Vagina (tissue), 2 donors: ENCODE measurements at regions not wholly inside any gene's neighbourhood (a gene's known extent, or its start where the extent isn't known, plus 50 kb on each side); places are given as distances from the start of the nearest gene placed in this dataset.
"Not testable (repeated sequence)": the region's sequence is repeated elsewhere in the genome, so short reads cannot be mapped to it uniquely, and the experiment has no call there.

Experiments used
- DNase-seq, 2 donors: peaks; one replicate each; pipeline ENCODE4 v3.0.0-alpha.2; 2017; ENCODE audit errors: extremely low spot score in 2 of 2
- H3K27ac ChIP-seq: fragments of 200-600 bp; sonication (generic); one replicate; pipeline ENCODE4 v1.5.1; 2019
- H3K27me3 ChIP-seq: fragments of 200-600 bp; sonication (generic); one replicate; pipeline ENCODE4 v1.5.1; 2019
- H3K36me3 ChIP-seq, 2 donors: fragments of 200-600 bp; sonication (generic); one replicate each; pipeline ENCODE4 v1.5.1; 2017 to 2019
- H3K4me1 ChIP-seq: fragments of 200-600 bp; sonication (generic); one replicate; pipeline ENCODE4 v1.5.1; 2019
- H3K4me3 ChIP-seq, 2 donors: fragments of 200-600 bp; sonication (generic); 1 replicate in 1 of 2; 2 replicates in 1 of 2; pipeline ENCODE4 v1.5.1; 2016 to 2019
- H3K9me3 ChIP-seq: fragments of 200-600 bp; sonication (generic); one replicate; pipeline ENCODE4 v1.5.1; 2019
- POLR2A ChIP-seq, 2 donors: fragments of 450-650 bp; IDR thresholded peaks; one replicate each; pipeline ENCODE4 v1.6.1; 2017; ENCODE audit warnings: antibody characterized with exemption in 2 of 2, mild to moderate bottlenecking in 2 of 2, moderate library complexity in 2 of 2
- POLR2AphosphoS5 ChIP-seq, 2 donors: sonication (generic); formaldehyde crosslinking; IDR thresholded peaks; one replicate each; pipeline ENCODE4 v1.9.0; 2017; ENCODE audit warnings: antibody characterized with exemption in 2 of 2, mild to moderate bottlenecking in 2 of 2, low read depth in 1 of 2; ENCODE audit not compliant: insufficient read depth in 1 of 2
- intact Hi-C: fragments of 100-400 bp; cut with DNase I; formaldehyde crosslinking; loops from one replicate; pipeline ENCODE4 v1.15.1; 2023
- TF ChIP-seq, protein P1 (sequence below), 3 experiments: fragments of 450-650 bp in 2 of 3; fragments of 200-600 bp in 1 of 3; sonication (generic) in 1 of 3; IDR thresholded peaks; one replicate each; pipeline ENCODE4 v1.5.1; 2017 to 2019; ENCODE audit warnings: antibody characterized with exemption in 3 of 3, mild to moderate bottlenecking in 2 of 3, moderate library complexity in 2 of 3

DNA sequence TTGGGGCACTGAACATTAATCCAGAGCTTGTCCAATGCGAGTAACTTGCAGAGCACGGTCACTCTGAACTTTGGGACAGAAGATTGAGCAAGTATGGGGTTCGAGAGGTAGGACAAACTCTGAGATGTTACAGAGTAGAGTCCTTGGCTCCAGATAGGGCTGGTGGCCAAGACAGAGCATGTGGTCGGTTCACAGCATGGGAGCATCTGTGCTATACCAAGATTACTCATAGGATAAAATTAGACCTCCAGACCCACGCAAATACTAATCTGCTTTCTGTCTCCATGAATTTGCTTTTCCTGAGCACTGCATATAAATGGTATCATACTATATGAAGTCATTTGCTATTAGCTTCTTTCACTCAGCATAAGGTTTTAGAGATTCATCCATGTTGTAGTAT, 93.4 kb upstream of the TBX5 start:
- Histone ChIP-seq H3K27me3 (no peaks in the 10 kb centered on the region), H3K4me3 (no peak overlapping the region), H3K27ac (no peak overlapping the region), H3K4me1 (no peaks in the 10 kb centered on the region), H3K36me3 (no peaks in the 10 kb centered on the region), H3K9me3 (no peaks in the 10 kb centered on the region)
- DNase-seq, result no peak
- TF ChIP-seq, protein P1, sequence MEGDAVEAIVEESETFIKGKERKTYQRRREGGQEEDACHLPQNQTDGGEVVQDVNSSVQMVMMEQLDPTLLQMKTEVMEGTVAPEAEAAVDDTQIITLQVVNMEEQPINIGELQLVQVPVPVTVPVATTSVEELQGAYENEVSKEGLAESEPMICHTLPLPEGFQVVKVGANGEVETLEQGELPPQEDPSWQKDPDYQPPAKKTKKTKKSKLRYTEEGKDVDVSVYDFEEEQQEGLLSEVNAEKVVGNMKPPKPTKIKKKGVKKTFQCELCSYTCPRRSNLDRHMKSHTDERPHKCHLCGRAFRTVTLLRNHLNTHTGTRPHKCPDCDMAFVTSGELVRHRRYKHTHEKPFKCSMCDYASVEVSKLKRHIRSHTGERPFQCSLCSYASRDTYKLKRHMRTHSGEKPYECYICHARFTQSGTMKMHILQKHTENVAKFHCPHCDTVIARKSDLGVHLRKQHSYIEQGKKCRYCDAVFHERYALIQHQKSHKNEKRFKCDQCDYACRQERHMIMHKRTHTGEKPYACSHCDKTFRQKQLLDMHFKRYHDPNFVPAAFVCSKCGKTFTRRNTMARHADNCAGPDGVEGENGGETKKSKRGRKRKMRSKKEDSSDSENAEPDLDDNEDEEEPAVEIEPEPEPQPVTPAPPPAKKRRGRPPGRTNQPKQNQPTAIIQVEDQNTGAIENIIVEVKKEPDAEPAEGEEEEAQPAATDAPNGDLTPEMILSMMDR (IDR thresholded peaks at IDR 0.05), result no peak
- TF ChIP-seq POLR2A (IDR thresholded peaks at IDR 0.05), result no peak
- intact Hi-C loops, result no loop called here

DNA sequence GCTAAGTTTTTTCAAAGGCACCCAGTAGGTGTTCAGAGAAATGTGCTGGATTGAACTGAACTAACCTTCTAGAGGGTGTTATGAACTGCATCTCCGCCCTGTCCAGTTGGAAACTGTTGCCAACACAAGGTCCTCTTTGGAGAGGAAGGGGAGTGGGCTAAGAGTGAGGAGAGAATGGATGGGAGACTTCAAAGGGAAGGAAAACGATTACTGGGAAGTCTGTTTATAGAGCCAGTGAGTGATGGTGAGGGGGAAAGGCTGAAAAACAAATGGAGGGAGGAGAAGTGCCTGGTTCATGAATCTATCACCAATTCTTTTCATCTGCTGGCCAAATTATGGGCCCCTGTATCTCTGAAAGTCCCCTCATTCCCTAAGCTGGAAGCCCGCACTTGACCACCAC, 86.0 kb upstream of the TBX5 start:
- H3K27ac ChIP-seq, result no peak overlapping the region
- no peaks in the 10 kb centered on the region for H3K9me3 ChIP-seq
- TF ChIP-seq POLR2A (IDR thresholded peaks at IDR 0.05), result no peak
- TF ChIP-seq POLR2AphosphoS5 (IDR thresholded peaks at IDR 0.05; ENCODE audit: insufficient read depth in 1 of 2, low read depth in 1 of 2), result no peak
- TF ChIP-seq, protein P1 (IDR thresholded peaks at IDR 0.05), result no peak
- intact Hi-C loops, result no loop called here
- no peak overlapping the region for H3K4me3 ChIP-seq
- no peak for DNase-seq
- H3K27me3 ChIP-seq, result no peaks in the 10 kb centered on the region
- no peaks in the 10 kb centered on the region for H3K4me1 ChIP-seq
- no peaks in the 10 kb centered on the region for H3K36me3 ChIP-seq

DNA sequence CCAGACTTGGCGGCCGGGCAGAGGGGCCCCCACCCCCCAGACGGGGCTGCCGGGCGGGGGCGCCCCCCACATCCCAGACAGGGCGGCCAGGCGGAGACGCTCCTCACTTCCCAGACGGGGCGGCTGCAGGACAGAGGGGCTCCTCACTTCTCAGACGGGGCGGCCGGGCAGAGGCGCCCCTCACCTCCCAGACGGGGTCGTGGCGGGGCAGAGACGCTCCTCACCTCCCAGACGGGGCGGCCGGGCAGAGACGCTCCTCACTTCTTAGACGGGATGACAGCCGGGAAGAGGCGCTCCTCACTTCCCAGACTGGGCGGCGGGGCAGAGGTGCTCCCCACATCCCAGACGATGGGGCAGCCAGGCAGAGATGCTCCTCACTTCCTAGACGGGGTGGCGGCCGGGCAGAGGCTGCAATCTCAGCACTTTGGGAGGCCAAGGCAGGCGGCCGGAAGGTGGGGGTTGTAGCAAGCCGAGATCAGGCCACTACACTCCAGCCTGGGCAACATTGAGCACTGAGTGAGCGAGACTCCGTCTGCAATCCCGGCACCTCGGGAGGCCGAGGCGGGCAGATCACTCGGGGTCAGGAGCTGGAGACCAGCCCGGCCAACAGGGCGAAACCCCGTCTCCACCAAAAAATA, 79.0 kb upstream of the TBX5 start:
- H3K27me3 ChIP-seq, intact Hi-C loops, H3K36me3 ChIP-seq, H3K9me3 ChIP-seq, DNase-seq, H3K4me3 ChIP-seq, H3K27ac ChIP-seq: not testable (repeated sequence)
- peaks cover 11% of the 10 kb centered on the region for H3K4me1 ChIP-seq

DNA sequence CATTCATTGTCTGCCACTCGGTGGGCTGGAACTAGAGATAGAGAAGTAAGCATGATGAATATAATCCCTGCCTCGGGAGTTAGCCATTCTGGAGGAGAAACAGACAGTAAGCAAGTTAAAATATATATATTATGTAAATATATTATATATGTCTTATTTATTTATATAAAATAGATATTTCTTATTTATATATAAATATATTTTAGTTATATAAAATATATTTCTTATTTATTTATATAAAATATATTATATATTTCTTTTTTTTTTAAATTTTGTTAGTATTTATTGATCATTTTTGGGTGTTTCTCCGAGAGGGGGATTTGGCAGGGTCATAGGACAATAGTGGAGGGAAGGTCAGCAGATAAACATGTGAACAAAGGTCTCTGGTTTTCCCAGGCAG, 78.1 kb upstream of the TBX5 start:
- Histone ChIP-seq H3K27me3 (peaks cover 6% of the 10 kb centered on the region), H3K4me1 (peaks cover 15% of the 10 kb centered on the region), H3K4me3 (no peak overlapping the region), H3K27ac (no peak overlapping the region), H3K9me3 (no peaks in the 10 kb centered on the region), H3K36me3 (no peaks in the 10 kb centered on the region)
- intact Hi-C loops, result no loop called here
- TF ChIP-seq POLR2AphosphoS5 (IDR thresholded peaks at IDR 0.05; ENCODE audit: insufficient read depth in 1 of 2, low read depth in 1 of 2) (no peak), POLR2A (IDR thresholded peaks at IDR 0.05) (no peak)
- TF ChIP-seq, protein P1 (IDR thresholded peaks at IDR 0.05), result no peak
- no peak for DNase-seq

DNA sequence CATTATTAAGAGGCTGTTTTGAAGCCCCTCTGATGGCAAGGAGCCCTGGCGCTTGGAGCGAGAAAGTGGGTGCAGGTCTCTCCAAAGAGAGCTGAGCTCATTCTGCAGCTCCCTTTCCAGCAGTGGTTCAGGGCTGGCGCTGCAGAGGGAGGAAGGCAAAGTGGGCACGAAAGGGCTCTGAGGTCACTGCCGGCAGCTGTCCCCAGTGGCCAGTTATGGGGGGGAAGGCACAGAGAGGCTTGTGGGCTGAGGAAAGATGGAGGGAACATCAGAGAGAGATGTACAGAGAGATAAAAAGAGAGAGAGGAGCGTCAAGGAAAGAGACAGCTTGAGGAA, 75.2 kb upstream of the TBX5 start:
- TF ChIP-seq POLR2A (IDR thresholded peaks at IDR 0.05) (no peak), POLR2AphosphoS5 (IDR thresholded peaks at IDR 0.05; ENCODE audit: insufficient read depth in 1 of 2, low read depth in 1 of 2) (no peak)
- TF ChIP-seq, protein P1 (IDR thresholded peaks at IDR 0.05), result no peak
- Histone ChIP-seq H3K4me3 (no peak overlapping the region), H3K27ac (no peak overlapping the region), H3K27me3 (peaks cover 6% of the 10 kb centered on the region), H3K4me1 (peaks cover 15% of the 10 kb centered on the region), H3K9me3 (no peaks in the 10 kb centered on the region), H3K36me3 (no peaks in the 10 kb centered on the region)
- no peak for DNase-seq
- intact Hi-C loops, result no loop called here
